Omental fat pad (tissue), 3 donors: ENCODE measurements at regions not wholly inside any gene's neighbourhood (a gene's known extent, or its start where the extent isn't known, plus 50 kb on each side); places are given as distances from the start of the nearest gene placed in this dataset.
"Not testable (repeated sequence)": the region's sequence is repeated elsewhere in the genome, so short reads cannot be mapped to it uniquely, and the experiment has no call there.

ENCODE experiments used
- ATAC-seq: fragments of 150-250 bp; one replicate; pipeline ENCODE4 v1.9.1; 2016; ENCODE audit warnings: mild to moderate bottlenecking, moderate library complexity; ENCODE audit not compliant: low FRiP score
- DNase-seq: peaks from one replicate; pipeline ENCODE4 v3.0.0-alpha.2; 2019; ENCODE audit warnings: low spot score
- CTCF ChIP-seq, 3 donors: fragments of 450-650 bp; IDR thresholded peaks; one replicate each; pipeline ENCODE4 v1.5.1; 2016 to 2017; ENCODE audit warnings: antibody characterized with exemption in 3 of 3, mild to moderate bottlenecking in 3 of 3, moderate library complexity in 2 of 3

- no peak for ATAC-seq
- no peak for DNase-seq
- TF ChIP-seq CTCF (IDR thresholded peaks at IDR 0.05) = no peak
These were observed 356.8 kb downstream of the NR4A2 start for GRCh38 chr2:155975734-155976133.

GRCh38 chr2:155972916-155973315 is 359.6 kb downstream of the NR4A2 start:
- no peak for ATAC-seq
- DNase-seq = no peak
- TF ChIP-seq CTCF (IDR thresholded peaks at IDR 0.05) = no peak

GRCh38 chr2:155966064-155966471 is 366.5 kb downstream of the NR4A2 start:
- not testable (repeated sequence) for DNase-seq, ATAC-seq

- DNase-seq (no peak), ATAC-seq (no peak)
- TF ChIP-seq CTCF (IDR thresholded peaks at IDR 0.05) = no peak
These were observed 367.0 kb downstream of the NR4A2 start for GRCh38 chr2:155965415-155966063.

- TF ChIP-seq CTCF (IDR thresholded peaks at IDR 0.05) = no peak
- DNase-seq (no peak), ATAC-seq (no peak)
These were observed 370.9 kb downstream of the NR4A2 start for GRCh38 chr2:155961641-155962040.

GRCh38 chr2:155958834-155959233 is 373.7 kb downstream of the NR4A2 start:
- DNase-seq (no peak), ATAC-seq (no peak)
- no peak for TF ChIP-seq CTCF (IDR thresholded peaks at IDR 0.05)

- TF ChIP-seq CTCF (IDR thresholded peaks at IDR 0.05) = no peak
- no peak for DNase-seq
- ATAC-seq = no peak
These were observed 385.5 kb downstream of the NR4A2 start for GRCh38 chr2:155947069-155947468.
